B cell (primary cell): ENCODE measurements at regions not wholly inside any gene's neighbourhood (a gene's known extent, or its start where the extent isn't known, plus 50 kb on each side); places are given as distances from the start of the nearest gene placed in this dataset.

Experiments
- CTCF ChIP-seq: fragments of 200-600 bp; IDR thresholded peaks from one replicate; pipeline ENCODE4 v1.8.0; 2022; ENCODE audit warnings: antibody characterized with exemption, mild to moderate bottlenecking
- EZH2 ChIP-seq: IDR thresholded peaks from 2 replicates; pipeline ENCODE4 v1.6.1; 2012; ENCODE audit warnings: borderline replicate concordance, low read depth, mild to moderate bottlenecking, moderate library complexity, low read length; ENCODE audit not compliant: insufficient read depth, poor library complexity, severe bottlenecking

- TF ChIP-seq CTCF (no peak), EZH2 (no peak)
Observed at GRCh38 chr6:113623129-113623528, 234.0 kb upstream of the MARCKS start.
